LNCAP (cell line): ENCODE measurements at regions not wholly inside any gene's neighbourhood (a gene's known extent, or its start where the extent isn't known, plus 50 kb on each side); places are given as distances from the start of the nearest gene placed in this dataset.

Source experiments
- TF ChIP-seq, protein P1 (sequence below): fragments of 450-650 bp; IDR thresholded peaks from 2 replicates; pipeline ENCODE4 v1.5.1; 2017; ENCODE audit warnings: mild to moderate bottlenecking

DNA sequence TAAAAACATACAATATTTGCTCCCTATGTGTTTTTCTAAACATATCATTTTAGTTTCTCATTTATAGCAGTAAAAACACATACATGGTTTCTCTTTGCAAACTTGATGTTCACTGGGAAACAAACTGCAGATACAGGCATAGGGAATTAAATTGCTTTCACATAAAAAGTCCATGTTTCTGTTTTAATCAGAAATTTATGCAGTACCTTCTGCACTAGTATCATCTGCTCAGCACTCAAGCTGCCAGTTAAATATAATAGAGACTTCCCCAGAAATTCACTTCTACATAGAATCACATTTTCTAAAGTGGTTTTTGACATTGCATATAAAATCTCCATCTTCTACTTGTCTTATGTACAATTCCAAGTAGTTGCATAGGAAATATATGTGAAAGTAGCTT, 1107.3 kb upstream of the NRXN1 start:
- TF ChIP-seq, protein P1, sequence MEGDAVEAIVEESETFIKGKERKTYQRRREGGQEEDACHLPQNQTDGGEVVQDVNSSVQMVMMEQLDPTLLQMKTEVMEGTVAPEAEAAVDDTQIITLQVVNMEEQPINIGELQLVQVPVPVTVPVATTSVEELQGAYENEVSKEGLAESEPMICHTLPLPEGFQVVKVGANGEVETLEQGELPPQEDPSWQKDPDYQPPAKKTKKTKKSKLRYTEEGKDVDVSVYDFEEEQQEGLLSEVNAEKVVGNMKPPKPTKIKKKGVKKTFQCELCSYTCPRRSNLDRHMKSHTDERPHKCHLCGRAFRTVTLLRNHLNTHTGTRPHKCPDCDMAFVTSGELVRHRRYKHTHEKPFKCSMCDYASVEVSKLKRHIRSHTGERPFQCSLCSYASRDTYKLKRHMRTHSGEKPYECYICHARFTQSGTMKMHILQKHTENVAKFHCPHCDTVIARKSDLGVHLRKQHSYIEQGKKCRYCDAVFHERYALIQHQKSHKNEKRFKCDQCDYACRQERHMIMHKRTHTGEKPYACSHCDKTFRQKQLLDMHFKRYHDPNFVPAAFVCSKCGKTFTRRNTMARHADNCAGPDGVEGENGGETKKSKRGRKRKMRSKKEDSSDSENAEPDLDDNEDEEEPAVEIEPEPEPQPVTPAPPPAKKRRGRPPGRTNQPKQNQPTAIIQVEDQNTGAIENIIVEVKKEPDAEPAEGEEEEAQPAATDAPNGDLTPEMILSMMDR = no peak

DNA sequence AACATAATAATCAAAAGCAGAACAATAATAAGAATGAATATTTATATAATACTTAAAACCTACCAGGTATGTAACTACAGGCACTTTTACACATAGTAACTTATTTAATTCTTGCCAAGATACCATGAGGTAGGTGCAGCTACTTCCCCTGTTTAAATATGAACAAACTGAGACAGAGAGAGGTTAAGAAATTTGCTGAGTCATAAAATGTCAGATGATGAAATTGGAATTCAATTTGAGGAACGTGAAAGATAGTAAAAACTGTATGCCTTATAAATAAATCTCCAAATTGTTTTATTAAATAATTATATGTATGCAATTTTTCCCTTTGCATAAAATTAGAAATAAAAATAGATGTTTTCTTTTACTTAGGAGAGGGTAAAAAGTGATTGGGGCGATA, 1103.3 kb upstream of the NRXN1 start:
- TF ChIP-seq, protein P1 = no peak

DNA sequence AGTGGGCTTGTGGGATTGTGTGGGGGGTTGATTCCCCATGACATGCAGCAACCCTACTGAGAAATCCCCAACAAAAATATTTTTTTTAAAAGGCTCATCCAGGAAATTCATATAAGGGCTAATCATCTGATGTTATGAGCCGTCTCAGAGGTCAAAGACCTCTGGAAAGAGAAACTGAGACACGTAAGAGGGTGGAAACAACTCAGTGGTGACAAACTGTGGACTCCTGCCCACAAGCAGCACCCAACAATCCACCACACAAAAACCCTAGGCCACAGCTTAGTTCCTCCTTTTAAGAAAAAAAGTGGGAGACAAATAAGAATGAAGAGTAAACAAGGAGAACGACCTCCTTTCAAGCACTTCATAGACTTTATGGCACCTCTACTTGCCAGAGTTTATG, 1096.1 kb upstream of the NRXN1 start:
- TF ChIP-seq, protein P1 = no peak

DNA sequence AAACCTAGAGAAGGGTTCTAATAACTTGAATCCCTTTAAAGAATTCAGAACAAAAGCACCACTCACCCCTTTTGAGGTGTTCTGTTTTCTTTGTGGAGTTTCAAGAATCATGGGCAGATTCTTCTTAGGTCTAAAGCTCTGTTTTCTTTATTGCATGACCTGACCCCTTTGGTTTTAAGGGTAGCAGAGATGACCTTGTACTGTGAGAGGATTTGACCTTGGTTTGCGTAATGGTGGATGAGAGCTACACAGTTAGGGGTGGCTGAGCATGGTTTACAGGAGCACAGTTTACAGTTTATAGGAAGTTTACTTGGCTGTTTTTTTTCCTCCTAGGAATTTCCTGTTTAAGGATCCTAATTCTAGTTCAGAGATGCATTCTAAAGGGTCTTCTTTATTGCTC, 1095.6 kb upstream of the NRXN1 start:
- TF ChIP-seq, protein P1 = no peak

DNA sequence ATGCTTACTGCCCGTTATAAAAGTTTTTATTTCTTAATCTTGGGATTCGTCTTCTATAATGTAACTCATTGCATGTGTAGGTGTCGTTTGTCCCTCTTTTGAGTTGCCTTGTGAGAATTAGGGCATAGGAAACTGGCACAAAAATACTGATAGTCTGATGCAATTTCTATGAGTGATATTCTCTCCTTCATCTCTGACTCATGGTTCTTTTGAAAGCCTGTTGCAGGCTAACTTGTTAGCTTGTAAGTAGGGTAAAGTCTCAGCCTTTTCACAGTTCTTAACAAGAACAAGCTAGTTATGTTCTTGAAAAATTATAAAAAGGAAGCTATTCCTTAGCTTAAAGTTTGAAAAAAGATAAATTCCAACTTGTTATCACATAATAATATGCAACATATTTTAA, 1085.4 kb upstream of the NRXN1 start:
- TF ChIP-seq, protein P1 = no peak

DNA sequence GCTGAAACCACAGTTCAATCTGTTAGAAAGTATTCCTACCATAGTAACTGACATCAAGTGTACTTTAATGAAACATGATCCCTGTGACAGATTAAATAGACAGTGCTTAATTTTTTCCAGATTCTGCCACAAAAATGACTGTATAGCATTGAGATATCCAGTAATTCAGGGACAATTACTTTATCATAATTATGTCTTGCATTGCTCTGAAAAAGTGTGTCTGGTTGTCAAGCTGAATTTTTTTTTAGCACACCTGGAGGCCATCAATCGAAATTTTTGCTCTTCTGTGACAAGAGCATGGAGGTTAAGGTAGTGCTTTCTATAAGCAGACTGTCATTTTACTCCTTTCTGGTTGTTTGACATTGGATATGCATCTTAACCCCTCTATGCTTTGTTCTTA, 1083.8 kb upstream of the NRXN1 start:
- TF ChIP-seq, protein P1 = no peak

DNA sequence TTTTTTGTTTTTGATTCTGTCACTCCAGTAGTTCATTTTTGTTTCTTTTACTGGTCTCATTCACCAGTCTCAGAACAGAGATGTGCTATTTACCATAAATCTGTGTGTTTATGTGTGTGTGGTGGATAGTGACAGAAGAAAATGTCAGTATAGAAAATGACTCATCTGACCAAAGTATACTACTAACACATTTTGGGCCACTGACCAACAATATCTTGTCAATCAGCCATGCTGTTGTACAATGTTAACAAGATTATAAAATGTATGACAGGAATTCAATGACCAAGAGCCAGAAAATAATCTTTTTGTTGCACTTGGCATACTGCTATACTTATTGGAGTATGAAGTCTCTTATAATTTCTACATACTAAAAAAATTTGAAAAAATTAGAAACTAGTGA, 1081.4 kb upstream of the NRXN1 start:
- TF ChIP-seq, protein P1 = no peak

DNA sequence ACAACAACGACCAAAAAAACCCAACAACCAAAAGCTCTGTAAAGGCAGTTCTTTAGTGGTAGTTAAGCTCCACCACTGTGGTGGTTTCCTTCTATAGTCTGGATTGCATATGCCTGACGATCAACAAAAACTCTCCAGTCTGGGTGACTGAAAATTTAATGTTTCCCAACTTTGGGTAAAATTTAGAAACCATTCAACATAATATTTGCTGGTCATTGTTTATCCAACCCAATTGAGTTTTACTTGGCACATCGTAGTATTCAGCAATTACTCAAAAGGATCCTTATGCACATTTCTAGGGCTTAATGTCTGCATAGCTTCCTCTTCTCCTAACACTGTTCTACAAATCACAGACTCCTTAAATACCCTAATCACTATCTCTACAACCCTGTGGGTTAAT, 1080.2 kb upstream of the NRXN1 start:
- TF ChIP-seq, protein P1 = no peak
